ENCODE measurements at regions not wholly inside any gene's neighbourhood (a gene's known extent, or its start where the extent isn't known, plus 50 kb on each side); places are given as distances from the start of the nearest gene placed in this dataset.

DNA sequence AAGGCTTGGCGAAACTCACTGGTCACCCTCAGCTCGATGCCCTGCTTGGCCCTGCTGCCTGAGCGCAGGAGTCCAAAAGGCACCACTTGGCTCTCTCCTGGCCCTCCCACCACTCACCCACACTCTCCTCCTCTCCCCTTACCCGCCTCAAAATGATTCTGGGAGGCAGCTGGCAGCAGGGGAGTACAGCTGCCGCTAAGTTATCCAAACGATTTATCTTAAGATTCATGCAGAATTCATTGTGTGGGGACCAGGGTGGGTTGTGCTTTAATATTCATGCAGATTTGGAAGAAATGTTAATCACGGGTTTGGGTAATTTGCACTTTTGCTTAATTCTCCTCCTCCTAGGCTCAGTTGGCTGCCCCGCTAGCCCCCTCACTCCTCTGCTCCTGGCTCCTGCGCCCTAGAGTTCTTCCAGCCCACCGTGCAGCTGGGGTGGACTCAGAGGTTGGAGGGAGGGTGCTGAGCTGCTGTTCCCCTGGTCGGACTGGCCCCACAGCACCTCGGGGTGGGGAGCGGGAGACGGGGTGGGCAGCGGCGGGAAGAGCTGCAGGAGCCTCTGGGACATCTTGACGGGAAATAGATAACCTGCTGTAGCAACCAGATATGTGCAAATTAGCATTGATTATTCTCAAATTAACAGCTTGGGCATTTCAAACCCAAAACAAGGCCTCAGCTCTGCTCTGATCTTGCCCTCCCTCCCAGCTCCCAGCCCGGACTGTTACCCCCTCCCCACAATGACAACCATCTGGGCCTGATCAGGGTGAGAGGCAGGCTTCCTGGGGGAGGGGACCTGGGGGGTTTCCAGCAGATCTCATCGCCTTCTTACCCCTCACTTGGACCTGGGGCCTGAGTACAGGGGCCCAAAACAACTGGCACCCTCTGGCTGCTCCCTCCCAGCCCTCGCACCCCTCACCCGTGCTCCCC, 122.6 kb upstream of the RPL38 start:
- TF ChIP-seq, protein P1, sequence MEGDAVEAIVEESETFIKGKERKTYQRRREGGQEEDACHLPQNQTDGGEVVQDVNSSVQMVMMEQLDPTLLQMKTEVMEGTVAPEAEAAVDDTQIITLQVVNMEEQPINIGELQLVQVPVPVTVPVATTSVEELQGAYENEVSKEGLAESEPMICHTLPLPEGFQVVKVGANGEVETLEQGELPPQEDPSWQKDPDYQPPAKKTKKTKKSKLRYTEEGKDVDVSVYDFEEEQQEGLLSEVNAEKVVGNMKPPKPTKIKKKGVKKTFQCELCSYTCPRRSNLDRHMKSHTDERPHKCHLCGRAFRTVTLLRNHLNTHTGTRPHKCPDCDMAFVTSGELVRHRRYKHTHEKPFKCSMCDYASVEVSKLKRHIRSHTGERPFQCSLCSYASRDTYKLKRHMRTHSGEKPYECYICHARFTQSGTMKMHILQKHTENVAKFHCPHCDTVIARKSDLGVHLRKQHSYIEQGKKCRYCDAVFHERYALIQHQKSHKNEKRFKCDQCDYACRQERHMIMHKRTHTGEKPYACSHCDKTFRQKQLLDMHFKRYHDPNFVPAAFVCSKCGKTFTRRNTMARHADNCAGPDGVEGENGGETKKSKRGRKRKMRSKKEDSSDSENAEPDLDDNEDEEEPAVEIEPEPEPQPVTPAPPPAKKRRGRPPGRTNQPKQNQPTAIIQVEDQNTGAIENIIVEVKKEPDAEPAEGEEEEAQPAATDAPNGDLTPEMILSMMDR (IDR thresholded peaks at IDR 0.05; ENCODE audit: low read depth, low read length): no peak
- TF ChIP-seq EZH2phosphoT487 (IDR thresholded peaks at IDR 0.05; ENCODE audit: low read depth): no peak

All from OCI-LY3 (cell line).